Erythroblast (primary cell): ENCODE measurements at regions not wholly inside any gene's neighbourhood (a gene's known extent, or its start where the extent isn't known, plus 50 kb on each side); places are given as distances from the start of the nearest gene placed in this dataset.

Experiments used
- GATA1 ChIP-seq: IDR thresholded peaks from 2 replicates; pipeline ENCODE4 v1.6.1; 2011; ENCODE audit warnings: low read depth, mild to moderate bottlenecking, control low read depth, low read length, moderate library complexity
- POLR2A ChIP-seq: IDR thresholded peaks from 2 replicates; pipeline ENCODE4 v1.6.1; 2011; ENCODE audit warnings: mild to moderate bottlenecking, low read length

GRCh38 chr7:153443032-153443701, 609.0 kb upstream of the DPP6 start:
- TF ChIP-seq POLR2A (no peak), GATA1 (no peak)
